Pulmonary artery endothelial cell (primary cell): ENCODE measurements at regions not wholly inside any gene's neighbourhood (a gene's known extent, or its start where the extent isn't known, plus 50 kb on each side); places are given as distances from the start of the nearest gene placed in this dataset.

ENCODE experiments used
- DNase-seq: peaks from one replicate; pipeline ENCODE4 v3.0.0-alpha.2; 2011; ENCODE audit warnings: low read depth, low spot score

DNA sequence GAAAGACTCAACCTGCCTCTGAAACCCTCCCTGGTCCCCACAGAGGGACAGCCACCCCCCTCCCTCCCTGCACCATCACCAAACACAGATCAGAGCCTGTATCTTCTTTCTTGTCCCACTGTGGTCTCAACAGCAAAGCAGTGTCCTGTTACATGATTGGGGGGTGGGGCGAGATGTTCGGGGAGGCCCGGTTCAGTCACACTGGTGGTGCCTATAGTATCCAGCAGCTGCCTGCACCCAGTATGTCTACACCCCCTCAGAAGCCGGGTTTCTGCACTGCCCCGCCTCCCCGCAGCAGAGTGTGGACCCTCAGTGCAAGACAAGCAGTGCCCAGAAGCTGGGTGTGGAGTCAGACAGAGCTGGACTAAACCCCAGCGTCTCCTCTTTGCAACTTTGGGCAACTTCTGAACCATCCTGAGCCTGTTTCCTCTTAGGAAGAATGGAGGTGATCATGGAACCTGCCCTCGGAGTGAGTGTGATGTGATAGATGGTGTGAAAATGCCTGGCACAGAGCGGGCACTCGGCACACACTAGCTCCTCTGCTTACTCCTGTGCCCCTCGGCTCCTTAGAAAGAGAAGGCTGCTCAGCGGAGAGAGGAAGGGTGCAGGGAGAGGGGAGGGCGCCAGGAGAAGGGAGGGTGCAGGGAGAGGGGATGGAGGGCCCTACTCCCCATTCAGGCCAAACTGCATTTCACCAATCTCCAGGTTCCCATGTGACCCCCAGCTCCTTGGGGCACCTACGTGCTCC lies 84.0 kb upstream of the TNRC6C start:
- no peak for DNase-seq

- no peak for DNase-seq
These were observed 83.3 kb upstream of the TNRC6C start for GRCh38 chr17:77875051-77875780.

DNA sequence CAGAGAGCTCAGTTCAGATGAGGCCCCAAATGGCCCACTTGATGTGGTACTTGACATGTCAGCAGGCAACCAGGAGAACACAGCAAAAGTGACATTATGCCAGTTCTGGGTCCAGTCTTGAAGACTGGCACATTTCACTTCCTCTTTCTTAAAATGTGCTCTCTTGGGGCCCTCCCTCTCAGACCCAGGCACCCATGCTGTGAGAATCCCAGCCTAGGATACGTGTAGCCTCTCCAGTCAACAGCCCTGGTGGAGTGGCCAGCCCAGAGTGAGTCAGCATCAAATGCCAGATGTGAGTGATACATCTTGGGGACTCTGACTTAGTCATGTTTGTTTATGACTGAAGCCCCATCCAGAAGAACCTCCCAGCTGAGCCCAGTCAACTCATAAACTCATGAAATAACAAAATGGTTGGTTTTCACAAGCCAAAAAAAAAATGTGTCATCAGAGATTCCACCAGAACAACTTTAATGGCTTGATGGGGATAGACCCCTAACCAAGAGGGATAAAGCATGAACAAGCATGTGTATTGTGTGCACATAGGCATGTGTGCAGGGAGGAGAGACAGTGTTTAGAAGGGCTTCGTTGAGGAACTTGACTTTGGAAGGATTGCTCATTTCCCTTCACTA lies 82.5 kb upstream of the TNRC6C start:
- DNase-seq: no peak

DNA sequence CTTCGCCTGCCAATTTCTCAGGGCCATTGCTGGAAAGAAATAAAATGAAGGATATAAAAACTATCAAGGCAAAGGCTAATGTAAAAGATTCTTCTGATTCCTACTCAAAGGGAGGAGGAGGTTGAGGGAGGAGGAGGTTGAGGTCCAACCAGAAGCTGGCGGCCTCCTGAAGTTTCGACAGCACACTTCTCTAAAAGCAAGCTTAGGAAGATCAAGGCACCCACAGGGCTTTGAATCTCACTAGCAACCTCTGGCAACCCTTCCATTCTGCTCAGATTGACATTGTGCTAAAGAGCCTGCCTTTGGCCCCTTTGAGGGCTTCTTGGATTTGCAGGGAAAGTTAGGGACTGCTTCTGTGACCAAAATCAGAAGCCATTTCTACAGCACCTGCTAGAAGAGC lies 81.5 kb upstream of the TNRC6C start:
- no peak for DNase-seq

DNA sequence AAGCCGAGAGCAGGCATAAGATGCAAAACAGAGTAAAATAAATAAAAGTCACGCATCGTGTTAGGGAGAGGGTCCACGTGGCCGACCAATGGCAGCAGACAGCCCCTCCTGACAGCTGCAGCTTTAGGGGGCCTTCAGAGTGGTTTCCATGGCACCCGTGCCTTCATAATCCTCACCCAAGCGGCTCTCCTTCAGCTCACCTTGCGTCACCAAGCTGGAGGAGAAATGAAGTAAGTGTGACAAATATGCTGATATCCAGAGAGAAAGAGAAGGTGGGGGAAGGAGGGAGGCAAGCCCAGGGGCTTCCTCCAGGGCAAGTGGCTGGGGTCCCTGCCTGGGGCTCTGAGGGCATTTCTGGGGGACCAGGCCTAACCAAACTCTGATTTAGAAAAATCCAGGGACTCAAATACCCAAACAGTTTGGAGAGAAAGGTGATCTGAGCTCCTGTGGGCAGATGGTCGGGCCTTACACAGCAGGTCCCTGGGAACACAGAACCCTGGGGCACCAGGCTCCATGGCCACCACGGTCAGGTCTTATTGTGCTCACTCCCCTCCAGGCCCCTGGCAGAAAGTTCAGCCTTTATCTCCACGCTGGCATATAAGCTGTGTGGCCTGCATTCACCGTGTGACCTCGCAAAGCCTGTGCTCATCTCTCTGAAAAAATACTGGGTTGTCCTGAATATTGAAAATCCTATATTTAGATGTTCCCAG lies 80.7 kb upstream of the TNRC6C start:
- no peak for DNase-seq

- DNase-seq: no peak
These were observed 79.1 kb upstream of the TNRC6C start for GRCh38 chr17:77879226-77879895.

DNA sequence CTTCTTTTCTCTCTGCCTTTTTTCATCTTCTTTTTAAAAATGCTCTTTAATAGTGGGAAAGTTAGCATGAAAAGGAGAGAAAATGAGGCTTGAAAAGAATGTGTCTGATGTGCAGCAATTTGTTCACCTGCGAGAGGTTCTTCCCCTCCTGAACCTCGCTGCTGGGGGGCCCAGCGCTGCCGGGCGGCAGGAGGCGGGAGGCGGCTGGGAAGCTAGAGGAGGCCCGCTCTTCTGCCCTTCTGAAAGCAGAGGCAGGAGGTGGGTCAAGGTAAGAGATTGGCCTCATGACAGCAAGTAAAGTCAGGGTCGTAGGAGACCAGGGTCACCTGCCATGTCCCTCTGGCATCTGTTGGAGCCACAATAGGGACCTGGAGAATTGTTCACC lies 78.6 kb upstream of the TNRC6C start:
- no peak for DNase-seq

DNA sequence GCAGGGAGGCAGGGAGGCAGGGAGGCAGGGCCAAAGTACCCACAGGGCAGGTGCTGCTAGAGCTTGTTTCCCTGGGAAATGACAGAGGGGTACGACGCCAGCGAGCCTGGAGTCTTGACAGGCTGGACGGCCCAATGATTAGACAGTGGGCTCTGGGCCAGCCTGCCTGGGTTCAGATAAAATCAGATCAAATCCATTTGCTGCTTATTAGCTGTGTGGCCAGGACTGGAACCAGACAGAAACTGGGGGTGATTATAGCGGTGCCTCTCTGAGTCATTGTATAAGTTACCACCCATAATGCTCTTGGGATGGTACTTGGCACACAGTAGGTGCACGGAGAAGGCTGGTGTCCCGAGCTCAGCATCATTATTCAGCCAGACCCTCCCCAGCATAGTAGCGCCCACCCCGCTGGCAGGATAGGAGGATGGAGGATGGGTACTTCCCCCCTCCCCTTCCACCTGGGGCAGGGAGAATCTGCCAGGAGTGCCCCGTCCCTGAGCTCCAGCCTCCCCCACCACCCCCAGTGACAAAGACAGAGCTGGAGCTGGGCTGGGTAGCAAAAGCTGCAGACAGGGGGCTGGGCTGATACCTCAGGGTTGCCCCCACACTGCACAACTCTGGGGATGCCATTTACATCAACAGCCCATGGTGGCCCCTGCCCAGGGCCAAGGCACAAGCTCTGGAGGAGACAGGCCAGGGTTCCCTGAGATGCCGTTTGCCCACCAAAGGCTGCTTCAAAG lies 77.6 kb upstream of the TNRC6C start:
- no peak for DNase-seq

GRCh38 chr17:77881545-77881944 lies 77.0 kb upstream of the TNRC6C start:
- DNase-seq: no peak

GRCh38 chr17:77882040-77882439 lies 76.5 kb upstream of the TNRC6C start:
- no peak for DNase-seq

DNA sequence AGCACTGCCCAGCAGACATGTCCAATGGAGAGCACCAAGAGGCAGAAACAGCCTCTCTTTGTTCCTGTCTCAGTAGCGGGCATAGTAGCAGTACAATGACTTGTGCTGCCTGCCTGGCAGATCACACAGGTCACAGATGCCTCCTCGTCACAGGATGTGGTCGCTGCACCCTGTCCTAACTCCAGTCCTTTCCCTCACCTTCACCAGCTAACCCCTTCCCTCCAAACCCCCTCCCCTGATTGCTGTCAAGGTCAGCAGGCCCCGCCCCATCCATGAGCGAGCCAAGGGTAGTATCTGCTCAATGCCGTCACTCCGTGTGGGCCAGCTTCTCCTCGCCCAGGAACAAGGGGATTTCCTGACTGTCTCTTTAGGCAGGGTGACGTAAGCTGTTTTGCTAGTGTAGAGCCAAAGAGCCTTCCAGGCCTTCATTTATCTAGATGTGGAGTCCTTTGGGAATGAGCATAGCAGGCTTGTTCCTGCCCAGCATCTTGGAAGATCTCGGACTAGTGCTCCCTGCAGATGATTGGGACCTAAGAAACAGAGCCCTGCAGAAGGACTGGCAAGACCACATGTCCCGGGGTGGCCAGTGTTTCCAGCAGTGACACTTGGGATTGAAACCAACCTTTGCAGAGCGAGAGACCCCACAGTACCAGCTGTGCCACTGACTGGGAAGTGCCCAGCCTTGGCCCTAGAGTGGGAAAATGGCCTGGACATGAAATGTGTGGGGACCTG lies 75.9 kb upstream of the TNRC6C start:
- no peak for DNase-seq

- DNase-seq: no peak
These were observed 75.3 kb upstream of the TNRC6C start for GRCh38 chr17:77883213-77883650.

DNA sequence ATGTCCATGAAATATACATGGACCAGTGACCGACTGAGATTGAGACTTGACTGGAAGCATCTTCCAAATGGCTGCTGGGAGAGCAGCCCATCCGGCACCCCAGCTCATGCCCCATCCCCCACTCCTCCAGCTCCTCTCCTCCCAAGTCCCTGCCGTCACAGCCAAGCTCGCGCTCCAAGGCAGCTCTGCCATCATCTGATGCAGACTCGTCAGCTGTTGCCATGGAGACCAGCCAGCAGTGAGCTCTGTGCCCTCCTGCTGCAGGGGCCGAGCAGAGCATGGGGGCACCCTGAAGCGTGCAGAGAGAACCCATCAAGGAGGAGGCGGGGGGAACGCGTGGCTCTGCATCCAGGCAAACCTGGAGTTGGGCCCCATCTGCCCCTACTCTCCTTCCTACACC lies 74.5 kb upstream of the TNRC6C start:
- DNase-seq: no peak

GRCh38 chr17:77884967-77885641 lies 73.4 kb upstream of the TNRC6C start:
- no peak for DNase-seq

DNA sequence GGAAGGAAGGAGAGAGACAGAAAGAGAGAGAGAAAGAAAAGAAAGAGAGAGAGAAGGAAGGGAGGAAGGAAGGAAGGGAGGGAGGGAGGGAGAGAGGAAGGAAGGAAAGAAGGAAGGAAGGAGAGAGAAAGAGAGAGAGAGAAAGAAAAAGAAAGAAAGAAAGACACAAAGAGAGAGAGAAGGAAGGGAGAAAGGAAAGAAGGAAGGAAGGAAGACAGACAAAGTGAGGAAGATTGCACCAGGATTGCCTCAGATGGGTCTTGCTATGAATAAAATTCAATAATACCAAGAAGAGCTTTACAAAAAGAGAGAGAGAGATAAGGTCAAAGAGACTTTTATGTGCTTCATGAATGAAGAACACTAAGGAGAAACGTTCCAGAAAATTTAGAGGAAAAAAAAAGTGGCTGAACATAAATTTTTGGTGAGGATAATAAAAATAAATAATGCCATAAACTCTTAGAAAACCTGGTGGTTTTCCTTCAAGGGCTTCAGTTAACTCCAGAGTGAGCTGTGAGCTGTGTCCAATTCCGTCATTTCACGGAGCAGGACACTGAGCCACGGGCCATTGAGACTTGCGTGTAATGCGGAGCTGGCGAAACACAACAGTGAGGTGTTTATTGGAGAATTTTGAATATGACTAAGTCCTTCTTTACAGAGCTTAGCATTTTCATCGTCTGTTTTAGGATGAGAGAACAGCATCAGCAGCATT lies 72.7 kb upstream of the TNRC6C start:
- DNase-seq: no peak

DNA sequence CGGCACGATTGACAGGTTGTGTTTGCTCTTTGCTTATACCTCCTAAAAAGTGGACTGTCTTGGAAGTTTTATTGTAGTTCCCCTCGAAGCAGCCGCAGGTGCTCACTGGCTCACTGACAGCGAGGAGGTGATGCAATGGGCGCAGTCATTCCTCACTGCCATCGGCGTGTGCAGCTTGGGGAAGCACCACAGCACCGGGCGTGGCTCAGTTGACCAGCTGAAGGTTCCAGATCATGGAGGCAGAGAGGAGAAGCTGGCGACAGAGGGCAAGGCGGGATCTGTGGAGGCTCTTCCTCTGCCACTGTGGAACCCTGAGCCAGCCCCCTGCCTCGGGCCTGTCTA lies 72.1 kb upstream of the TNRC6C start:
- DNase-seq: no peak

- DNase-seq: no peak
These were observed 71.4 kb upstream of the TNRC6C start for GRCh38 chr17:77887110-77887463.

DNA sequence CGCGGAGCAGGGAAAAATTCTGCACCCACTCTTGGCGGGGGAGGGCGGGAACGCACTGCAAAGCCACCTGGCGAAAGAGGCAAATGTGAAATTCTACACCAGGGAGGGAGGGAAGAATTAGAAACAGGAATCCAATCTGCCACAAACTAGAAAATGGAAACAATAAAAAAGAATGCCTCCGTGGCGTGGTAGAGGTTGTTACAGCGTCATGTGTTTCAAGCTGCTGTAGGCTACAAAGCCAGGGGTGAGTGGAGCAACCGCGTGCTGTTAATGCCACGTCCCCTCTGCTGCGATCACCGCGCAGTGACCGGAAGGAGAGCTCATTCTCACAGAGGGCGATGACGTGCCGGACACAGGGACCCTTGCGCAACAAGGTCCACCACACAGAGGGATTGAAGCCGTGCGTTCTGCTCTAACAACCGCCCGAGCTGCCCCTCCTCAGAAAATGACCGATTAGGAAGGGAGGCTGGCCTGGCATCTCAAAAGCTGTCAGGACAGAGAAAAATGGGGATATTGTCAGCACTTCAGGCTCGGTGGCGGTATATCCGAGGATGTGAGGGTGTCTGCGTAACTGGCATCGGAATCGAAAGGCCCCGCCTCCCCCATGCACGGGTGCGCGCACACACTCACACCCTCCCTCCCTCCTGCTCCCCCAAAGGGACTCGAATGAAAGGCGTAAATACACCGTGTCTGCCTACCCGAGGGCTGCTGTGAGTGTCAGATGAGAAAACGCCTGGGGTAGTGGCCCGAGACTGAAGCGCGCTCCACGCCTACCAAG lies 70.8 kb upstream of the TNRC6C start:
- no peak for DNase-seq
